HG03521 (cell line): ENCODE measurements at regions not wholly inside any gene's neighbourhood (a gene's known extent, or its start where the extent isn't known, plus 50 kb on each side); places are given as distances from the start of the nearest gene placed in this dataset.

Experiments used
- ATAC-seq: cut with Tn5 transposase; IDR thresholded peaks from one replicate; pipeline ENCODE4 v1.9.1; 2021; ENCODE audit warnings: mild to moderate bottlenecking, moderate library complexity; ENCODE audit not compliant: unreplicated experiment

GRCh38 chr12:115763376-115763775, 514.1 kb downstream of the MED13L start:
- ATAC-seq: no peak

GRCh38 chr12:115762936-115763335, 514.6 kb downstream of the MED13L start:
- no peak for ATAC-seq

GRCh38 chr12:115761784-115762183, 515.7 kb downstream of the MED13L start:
- no peak for ATAC-seq

GRCh38 chr12:115760231-115760630, 517.3 kb downstream of the MED13L start:
- ATAC-seq: no peak

GRCh38 chr12:115758877-115759620, 518.4 kb downstream of the MED13L start:
- no peak for ATAC-seq

- no peak for ATAC-seq
Measured at GRCh38 chr12:115758183-115758582, 519.3 kb downstream of the MED13L start.

- ATAC-seq: no peak
Measured at GRCh38 chr12:115756804-115757203, 520.7 kb downstream of the MED13L start.

GRCh38 chr12:115756271-115756670, 521.2 kb downstream of the MED13L start:
- ATAC-seq: no peak

GRCh38 chr12:115755725-115756085, 521.8 kb downstream of the MED13L start:
- ATAC-seq: no peak

GRCh38 chr12:115755061-115755724, 522.3 kb downstream of the MED13L start:
- no peak for ATAC-seq

- ATAC-seq: no peak
Measured at GRCh38 chr12:115752913-115753726, 524.4 kb downstream of the MED13L start.

- ATAC-seq: no peak
Measured at GRCh38 chr12:115752156-115752555, 525.3 kb downstream of the MED13L start.

- no peak for ATAC-seq
Measured at GRCh38 chr12:115750340-115750739, 527.2 kb downstream of the MED13L start.

GRCh38 chr12:115749071-115749841, 528.2 kb downstream of the MED13L start:
- no peak for ATAC-seq

GRCh38 chr12:115740586-115741155, 536.8 kb downstream of the MED13L start:
- no peak for ATAC-seq

GRCh38 chr12:115737895-115738294, 539.6 kb downstream of the MED13L start:
- no peak for ATAC-seq

GRCh38 chr12:115736360-115736759, 541.1 kb downstream of the MED13L start:
- no peak for ATAC-seq

GRCh38 chr12:115730975-115731541, 546.4 kb downstream of the MED13L start:
- ATAC-seq: no peak

- no peak for ATAC-seq
Measured at GRCh38 chr12:115726691-115727090, 550.8 kb downstream of the MED13L start.

GRCh38 chr12:115722181-115722580, 555.3 kb downstream of the MED13L start:
- ATAC-seq: no peak
